SK-N-MC (cell line): ENCODE measurements at regions not wholly inside any gene's neighbourhood (a gene's known extent, or its start where the extent isn't known, plus 50 kb on each side); places are given as distances from the start of the nearest gene placed in this dataset.

Experiments
- EZH2 ChIP-seq: fragments of 200-600 bp; sonication (generic); IDR thresholded peaks from one replicate; pipeline ENCODE4 v1.6.1; 2017; ENCODE audit warnings: antibody characterized with exemption
- POLR2AphosphoS5 ChIP-seq: IDR thresholded peaks from 2 replicates; pipeline ENCODE4 v1.6.1; 2012; ENCODE audit warnings: mild to moderate bottlenecking, low read depth, low read length, borderline replicate concordance

DNA sequence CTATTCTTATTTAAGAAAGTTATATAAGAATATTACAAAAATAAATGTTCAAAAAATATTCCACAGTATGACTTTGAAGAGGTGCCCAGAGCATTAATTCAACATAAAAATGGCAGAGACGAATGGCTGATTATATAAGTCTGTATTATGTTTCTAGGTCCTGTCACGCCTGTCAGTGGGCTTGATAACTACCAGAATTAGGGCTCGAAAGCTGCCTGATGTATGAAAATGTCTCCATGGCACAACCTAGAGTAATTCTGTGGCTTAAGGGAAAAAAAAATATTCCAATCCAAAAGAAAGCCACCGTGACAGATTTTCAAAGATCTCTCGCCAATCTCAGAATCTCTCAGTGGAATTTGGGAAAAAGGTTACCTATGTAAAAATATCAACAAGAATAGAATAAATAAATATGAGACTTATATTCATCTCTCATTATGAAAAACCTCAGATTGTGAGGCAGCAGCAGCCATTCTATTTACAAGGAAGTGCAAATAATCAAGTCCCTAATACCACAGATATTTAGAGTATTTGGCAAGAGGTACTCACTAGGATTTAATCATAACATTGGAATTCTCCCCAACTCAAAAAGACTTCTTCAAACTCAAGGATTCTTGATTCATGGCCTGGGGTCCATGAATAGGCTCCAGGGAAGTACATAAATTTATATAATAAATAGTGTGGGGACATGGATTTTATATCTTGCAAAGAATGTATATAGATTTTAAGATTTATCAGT, 489.1 kb upstream of the INTU start:
- TF ChIP-seq POLR2AphosphoS5 (no peak), EZH2 (no peak)
